Endodermal cell (in vitro differentiated cells): ENCODE measurements at regions not wholly inside any gene's neighbourhood (a gene's known extent, or its start where the extent isn't known, plus 50 kb on each side); places are given as distances from the start of the nearest gene placed in this dataset.

ENCODE experiments used
- DNase-seq: peaks from one replicate; pipeline ENCODE4 v3.0.0-alpha.2; 2017
- H3K27ac ChIP-seq: 2 replicates; pipeline ENCODE4 v1.5.1; 2013; ENCODE audit warnings: mild to moderate bottlenecking, low read depth, low read length, moderate library complexity
- H3K27me3 ChIP-seq: 2 replicates; pipeline ENCODE4 v1.6.1; 2013; ENCODE audit warnings: mild to moderate bottlenecking, low read length, moderate library complexity; ENCODE audit not compliant: insufficient read depth, control insufficient read depth, poor library complexity, severe bottlenecking
- H3K36me3 ChIP-seq: 2 replicates; pipeline ENCODE4 v1.7.0; 2013; ENCODE audit warnings: mild to moderate bottlenecking, low read length, moderate library complexity; ENCODE audit not compliant: control insufficient read depth, insufficient read depth
- H3K4me1 ChIP-seq: one replicate; pipeline ENCODE4 v1.7.0; 2013; ENCODE audit warnings: low read length; ENCODE audit not compliant: control insufficient read depth, insufficient read depth
- H3K4me3 ChIP-seq: 2 replicates; pipeline ENCODE4 v1.5.1; 2013; ENCODE audit warnings: mild to moderate bottlenecking, low read length, moderate library complexity
- H3K9ac ChIP-seq: 2 replicates; pipeline ENCODE4 v1.6.1; 2013; ENCODE audit warnings: mild to moderate bottlenecking, low read length, moderate library complexity; ENCODE audit not compliant: poor library complexity, severe bottlenecking; ENCODE audit errors: extremely low read depth
- H3K9me3 ChIP-seq: 2 replicates; pipeline ENCODE4 v1.6.1; 2013; ENCODE audit warnings: mild to moderate bottlenecking, low read length, moderate library complexity; ENCODE audit not compliant: control insufficient read depth
- H3K27ac Mint-ChIP-seq: 2 replicates; pipeline ENCODE4 v1.8.0; 2020; ENCODE audit warnings: mixed read lengths
- H3K27me3 Mint-ChIP-seq: 2 replicates; pipeline ENCODE4 v1.8.0; 2021; ENCODE audit warnings: mild to moderate bottlenecking, mixed read lengths; ENCODE audit not compliant: insufficient read depth
- H3K36me3 Mint-ChIP-seq: 2 replicates; pipeline ENCODE4 v1.8.0; 2020; ENCODE audit warnings: low read depth, mixed read lengths
- H3K4me1 Mint-ChIP-seq: 2 replicates; pipeline ENCODE4 v1.8.0; 2020; ENCODE audit warnings: mixed read lengths
- H3K4me3 Mint-ChIP-seq: 2 replicates; pipeline ENCODE4 v1.8.0; 2020; ENCODE audit warnings: mild to moderate bottlenecking, moderate library complexity, mixed read lengths
- H3K9me3 Mint-ChIP-seq: 2 replicates; pipeline ENCODE4 v1.8.0; 2020; ENCODE audit warnings: mild to moderate bottlenecking, mixed read lengths
- WGBS, 2 experiments: methylation state at CpG; one replicate each; pipeline versions ENCODE4 v1.1.5 to v1.1.7; 2013; ENCODE audit warnings: missing lambda C conversion rate in 2 of 2, mixed read lengths in 1 of 2; ENCODE audit not compliant: insufficient coverage in 1 of 2, insufficient read length in 1 of 2; 5-methylcytosine and 5-hydroxymethylcytosine counted together
- TF ChIP-seq, protein P1 (sequence below): fragments of 200-600 bp; sonication (generic); conservative IDR thresholded peaks from 2 replicates; pipeline ENCODE4 v1.5.0; 2021; ENCODE audit warnings: antibody characterized with exemption, mild to moderate bottlenecking

GRCh38 chr6:26158076-26158580 is 70.9 kb downstream of the HFE start:
- Histone ChIP-seq H3K9me3 (no peaks in the 10 kb centered on the region), H3K36me3 (no peaks in the 10 kb centered on the region), H3K27me3 (no peaks in the 10 kb centered on the region), H3K27ac (peak overlapping the region; percentile 89), H3K9ac (peak overlapping the region; percentile 96), H3K4me1 (no peaks in the 10 kb centered on the region), H3K4me3 (peak overlapping the region; percentile 87)
- peak overlapping the region; percentile 86 for H3K4me3 Mint-ChIP-seq
- no peaks in the 10 kb centered on the region for H3K9me3 Mint-ChIP-seq
- peak; percentile 94 for DNase-seq
- H3K4me1 Mint-ChIP-seq = peaks cover 12% of the 10 kb centered on the region
- H3K27me3 Mint-ChIP-seq = no peaks in the 10 kb centered on the region
- TF ChIP-seq, protein P1, sequence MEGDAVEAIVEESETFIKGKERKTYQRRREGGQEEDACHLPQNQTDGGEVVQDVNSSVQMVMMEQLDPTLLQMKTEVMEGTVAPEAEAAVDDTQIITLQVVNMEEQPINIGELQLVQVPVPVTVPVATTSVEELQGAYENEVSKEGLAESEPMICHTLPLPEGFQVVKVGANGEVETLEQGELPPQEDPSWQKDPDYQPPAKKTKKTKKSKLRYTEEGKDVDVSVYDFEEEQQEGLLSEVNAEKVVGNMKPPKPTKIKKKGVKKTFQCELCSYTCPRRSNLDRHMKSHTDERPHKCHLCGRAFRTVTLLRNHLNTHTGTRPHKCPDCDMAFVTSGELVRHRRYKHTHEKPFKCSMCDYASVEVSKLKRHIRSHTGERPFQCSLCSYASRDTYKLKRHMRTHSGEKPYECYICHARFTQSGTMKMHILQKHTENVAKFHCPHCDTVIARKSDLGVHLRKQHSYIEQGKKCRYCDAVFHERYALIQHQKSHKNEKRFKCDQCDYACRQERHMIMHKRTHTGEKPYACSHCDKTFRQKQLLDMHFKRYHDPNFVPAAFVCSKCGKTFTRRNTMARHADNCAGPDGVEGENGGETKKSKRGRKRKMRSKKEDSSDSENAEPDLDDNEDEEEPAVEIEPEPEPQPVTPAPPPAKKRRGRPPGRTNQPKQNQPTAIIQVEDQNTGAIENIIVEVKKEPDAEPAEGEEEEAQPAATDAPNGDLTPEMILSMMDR = no peak
- WGBS, 2 experiments = 1% methylated on average over 16 to 30 of the region's 30 CpGs
- H3K27ac Mint-ChIP-seq = peak overlapping the region; percentile 96
- no peaks in the 10 kb centered on the region for H3K36me3 Mint-ChIP-seq

- peak; percentile 62 for DNase-seq
- no peaks in the 10 kb centered on the region for H3K36me3 Mint-ChIP-seq
Measured at GRCh38 chr6:26158581-26159356, 71.5 kb downstream of the HFE start.

GRCh38 chr6:26159357-26160273 is 72.4 kb downstream of the HFE start:
- no peaks in the 10 kb centered on the region for H3K27me3 Mint-ChIP-seq
- Histone ChIP-seq H3K4me1 (no peaks in the 10 kb centered on the region), H3K36me3 (no peaks in the 10 kb centered on the region), H3K27ac (peak overlapping the region; percentile 2), H3K9ac (peak overlapping the region; percentile 96), H3K4me3 (peak overlapping the region; percentile 87), H3K9me3 (no peaks in the 10 kb centered on the region), H3K27me3 (no peaks in the 10 kb centered on the region)
- TF ChIP-seq, protein P1 = no peak
- peak overlapping the region; percentile 96 for H3K27ac Mint-ChIP-seq
- WGBS, 2 experiments = 31 to 40% methylated on average over 10 to 13 of the region's 13 CpGs
- H3K36me3 Mint-ChIP-seq = no peaks in the 10 kb centered on the region
- DNase-seq = peak; percentile 64
- peaks cover 12% of the 10 kb centered on the region for H3K4me1 Mint-ChIP-seq
- H3K4me3 Mint-ChIP-seq = peak overlapping the region; percentile 86
- no peaks in the 10 kb centered on the region for H3K9me3 Mint-ChIP-seq

More at GRCh38 chr6:26158581-26159356, 71.5 kb downstream of the HFE start:
- TF ChIP-seq, protein P1 = no peak
- Histone ChIP-seq H3K27me3 (no peaks in the 10 kb centered on the region), H3K4me1 (no peaks in the 10 kb centered on the region), H3K9me3 (no peaks in the 10 kb centered on the region), H3K9ac (peak overlapping the region; percentile 96), H3K27ac (peak overlapping the region; percentile 89), H3K4me3 (peak overlapping the region; percentile 87), H3K36me3 (no peaks in the 10 kb centered on the region)
- 0% methylated on average over 10 to 19 of the region's 21 CpGs for WGBS, 2 experiments
- peak overlapping the region; percentile 86 for H3K4me3 Mint-ChIP-seq
- peak overlapping the region; percentile 96 for H3K27ac Mint-ChIP-seq
- H3K4me1 Mint-ChIP-seq = peaks cover 12% of the 10 kb centered on the region
- H3K9me3 Mint-ChIP-seq = no peaks in the 10 kb centered on the region
- H3K27me3 Mint-ChIP-seq = no peaks in the 10 kb centered on the region
